Panc1 (cell line): ENCODE measurements at regions not wholly inside any gene's neighbourhood (a gene's known extent, or its start where the extent isn't known, plus 50 kb on each side); places are given as distances from the start of the nearest gene placed in this dataset.

Source experiments
- ATAC-seq: fragments of 200-7000 bp; cut with Tn5 transposase; 2 replicates; pipeline ENCODE4 v1.9.1; 2020; ENCODE audit warnings: mild to moderate bottlenecking, moderate library complexity
- BruUV-seq: library from RNA; stranded (reverse); fragments of 400-500 nt; replicated peaks from 2 replicates; lab custom pipeline; 2021; lab: Mats Ljungman, UMichigan
- CTCF ChIA-PET: fragments of 300-600 bp; sonication (Branson Sonifier 250); formaldehyde crosslinking; loops from one replicate; lab custom pipeline; 2022; ENCODE audit warnings: antibody characterized with exemption; lab: Charles Lee
- POLR2A ChIA-PET: fragments of 300-600 bp; sonication (Branson Sonifier 250); formaldehyde crosslinking; loops from one replicate; lab custom pipeline; 2022; ENCODE audit warnings: antibody characterized with exemption; lab: Charles Lee
- DNase-seq: peaks from one replicate; pipeline ENCODE4 v3.0.0-alpha.2; 2010; ENCODE audit warnings: low read depth, low spot score
- H3K27ac ChIP-seq: 2 replicates; pipeline ENCODE4 v1.5.1; 2011; ENCODE audit warnings: mild to moderate bottlenecking, low read length, inconsistent platforms
- H3K27me3 ChIP-seq: fragments of 200-500 bp; sonication (Bioruptor generic); 2 replicates; pipeline ENCODE4 v1.6.0; 2014; ENCODE audit warnings: low read length, inconsistent platforms; ENCODE audit not compliant: control insufficient read depth, insufficient read depth
- H3K36me3 ChIP-seq: fragments of 200-500 bp; sonication (Bioruptor generic); 2 replicates; pipeline ENCODE4 v1.5.1; 2014; ENCODE audit warnings: inconsistent platforms, mild to moderate bottlenecking, low read length, moderate library complexity; ENCODE audit not compliant: control insufficient read depth, insufficient read depth
- H3K4me1 ChIP-seq: 2 replicates; pipeline ENCODE4 v1.5.1; 2011; ENCODE audit warnings: inconsistent platforms, mild to moderate bottlenecking, low read length, moderate library complexity; ENCODE audit not compliant: control insufficient read depth, insufficient read depth
- H3K4me3 ChIP-seq, 2 experiments: 2 replicates each; pipeline ENCODE4 v1.5.1; 2011 to 2012; ENCODE audit warnings: low read depth in 2 of 2, low read length in 2 of 2, mild to moderate bottlenecking in 2 of 2, inconsistent platforms in 1 of 2, moderate library complexity in 1 of 2
- H3K9me3 ChIP-seq: fragments of 200-500 bp; sonication (Bioruptor generic); 2 replicates; pipeline ENCODE4 v1.5.1; 2014; ENCODE audit warnings: low read depth, mild to moderate bottlenecking, inconsistent platforms, low read length, moderate library complexity; ENCODE audit not compliant: control insufficient read depth, insufficient read depth
- CTCF ChIP-seq: fragments of 450-650 bp; IDR thresholded peaks from 2 replicates; pipeline ENCODE4 v1.5.1; 2017; ENCODE audit warnings: mild to moderate bottlenecking
- POLR2AphosphoS5 ChIP-seq: IDR thresholded peaks from 2 replicates; pipeline ENCODE4 v1.6.1; 2012; ENCODE audit warnings: mild to moderate bottlenecking, low read depth, low read length, moderate library complexity
- REST ChIP-seq, 2 experiments: IDR thresholded peaks; 2 replicates each; pipeline ENCODE4 v1.6.1; 2011 to 2012; ENCODE audit warnings: low read depth in 2 of 2, control low read depth in 1 of 2, low read length in 1 of 2, mild to moderate bottlenecking in 1 of 2, moderate library complexity in 1 of 2; ENCODE audit not compliant: insufficient read depth in 1 of 2
- SIN3A ChIP-seq: IDR thresholded peaks from 2 replicates; pipeline ENCODE4 v1.6.1; 2012; ENCODE audit warnings: low read depth, mild to moderate bottlenecking, low read length, moderate library complexity, borderline replicate concordance; ENCODE audit not compliant: insufficient read depth
- TCF7L2 ChIP-seq: IDR thresholded peaks from 2 replicates; pipeline ENCODE4 v1.6.1; 2011; ENCODE audit warnings: mild to moderate bottlenecking, low read depth, low read length, inconsistent platforms
- in situ Hi-C: cut with HindIII; loops from 2 replicates; pipeline ENCODE4 v1.10.0; 2016; ENCODE audit warnings: low sequenced_read_pairs, low pct_unique_long_range_greater_than_20kb
- intact Hi-C: fragments of 100-400 bp; cut with micrococcal nuclease; formaldehyde crosslinking; loops from one replicate; pipeline ENCODE4 v1.10.0; 2022; ENCODE audit not compliant: unreplicated experiment

- intact Hi-C loops (no loop called here), in situ Hi-C loops (no loop called here)
- no peak overlapping the region for H3K4me3 ChIP-seq
- DNase-seq (no peak), ATAC-seq (no peak)
- ChIA-PET CTCF (no interaction called here), POLR2A (no interaction called here)
- H3K4me1 ChIP-seq: no peaks in the 10 kb centered on the region
- BruUV-seq: no TSS peak
- TF ChIP-seq SIN3A (no peak), POLR2AphosphoS5 (no peak), CTCF (no peak), TCF7L2 (no peak), REST (IDR thresholded peaks at IDR 0.05; ENCODE audit: insufficient read depth in 1 of 2, low read depth in 2 of 2, low read length in 1 of 2) (no peak)
- no peaks in the 10 kb centered on the region for H3K27me3 ChIP-seq
- H3K9me3 ChIP-seq: no peaks in the 10 kb centered on the region
- H3K36me3 ChIP-seq: no peaks in the 10 kb centered on the region
- H3K27ac ChIP-seq: no peak overlapping the region
Measured at GRCh38 chr2:53513167-53513666, 254.4 kb upstream of the CHAC2 start.

- in situ Hi-C loops: no loop called here
- POLR2A ChIA-PET: no interaction called here
- no peak for DNase-seq
Measured at GRCh38 chr2:53512071-53512826, 255.4 kb upstream of the CHAC2 start.

More at GRCh38 chr2:53512071-53512826, 255.4 kb upstream of the CHAC2 start:
- Histone ChIP-seq H3K36me3 (no peaks in the 10 kb centered on the region), H3K4me3 (no peak overlapping the region), H3K27ac (no peak overlapping the region), H3K4me1 (no peaks in the 10 kb centered on the region), H3K9me3 (no peaks in the 10 kb centered on the region), H3K27me3 (no peaks in the 10 kb centered on the region)
- intact Hi-C loops: no loop called here
- TF ChIP-seq TCF7L2 (no peak), POLR2AphosphoS5 (no peak), SIN3A (no peak), CTCF (no peak), REST (IDR thresholded peaks at IDR 0.05; ENCODE audit: insufficient read depth in 1 of 2, low read depth in 2 of 2, low read length in 1 of 2) (no peak)
- ATAC-seq: no peak
- BruUV-seq: no TSS peak
- CTCF ChIA-PET: no interaction called here
